ENCODE measurements at regions not wholly inside any gene's neighbourhood (a gene's known extent, or its start where the extent isn't known, plus 50 kb on each side); places are given as distances from the start of the nearest gene placed in this dataset.

DNA sequence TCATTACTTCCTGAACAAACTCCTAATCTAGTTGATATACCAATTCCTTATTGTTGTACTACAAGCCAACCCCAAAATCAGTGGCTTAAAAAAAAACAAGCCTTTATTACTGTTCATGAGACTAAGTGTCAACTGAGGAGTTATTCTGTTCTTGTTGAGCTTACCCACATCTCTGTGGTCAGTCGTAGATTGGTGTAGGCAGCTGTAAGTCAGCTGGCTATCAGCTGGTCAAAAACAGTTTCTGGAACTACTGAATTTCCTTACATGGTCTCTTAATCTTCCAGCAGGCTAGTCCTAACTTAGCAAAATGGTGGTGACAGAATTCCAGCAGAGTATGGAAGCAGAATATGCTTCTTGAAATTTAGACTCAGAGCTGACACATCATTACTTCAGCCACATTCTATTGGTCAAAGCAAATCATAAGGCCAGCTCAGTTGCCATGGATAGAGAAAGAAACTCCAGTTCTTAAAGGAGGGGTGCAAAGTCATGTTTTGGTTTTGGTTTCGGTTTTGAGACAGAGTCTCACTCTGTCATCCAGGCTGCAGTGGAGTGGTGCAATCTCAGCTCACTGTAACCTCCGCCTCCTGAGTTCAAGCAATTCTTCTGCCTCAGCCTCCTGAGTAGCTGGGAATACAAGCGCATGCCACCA is 386.1 kb upstream of the MPDZ start:
- Histone ChIP-seq H3K36me3 (ENCODE audit: control insufficient read depth in 3 of 3, insufficient read depth in 3 of 3, low read length in 3 of 3) (no peaks in the 10 kb centered on the region), H3K27ac (ENCODE audit: low read depth, low read length) (no peak overlapping the region), H3K27me3 (ENCODE audit: control insufficient read depth in 3 of 3, insufficient read depth in 3 of 3, low read length in 3 of 3) (no peaks in the 10 kb centered on the region), H3K4me1 (ENCODE audit: control insufficient read depth in 3 of 3, insufficient read depth in 3 of 3, low read length in 3 of 3) (peaks cover 0 to 6% (median 0%) of the 10 kb centered on the region in 3 donors), H3K4me3 (ENCODE audit: low read length in 3 of 3) (peak overlapping the region in 1 of 3 donors; percentile 41), H3K9me3 (ENCODE audit: control insufficient read depth in 3 of 3, low read length in 3 of 3) (no peaks in the 10 kb centered on the region), H3K9ac (ENCODE audit: low read depth in 1 of 3, low read length in 3 of 3) (no peak overlapping the region)

DNA sequence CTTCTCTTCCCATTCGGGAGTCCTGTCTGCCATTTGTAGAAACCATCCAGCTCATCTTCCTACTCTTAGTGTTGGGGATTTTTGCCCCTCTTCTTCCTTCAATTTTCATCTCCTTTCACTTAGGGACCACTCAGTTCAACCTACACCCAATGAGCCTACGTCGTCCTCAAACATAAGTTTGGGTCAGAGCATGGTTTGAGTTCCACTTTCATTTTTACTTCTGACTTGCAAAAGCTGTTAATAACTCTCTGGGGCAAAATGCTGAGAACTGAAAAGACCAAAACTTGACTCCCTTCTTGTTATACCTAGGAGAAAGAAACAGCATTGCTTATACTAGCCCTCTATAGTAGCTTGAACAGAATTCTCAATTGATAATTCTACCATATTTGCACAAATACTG is 381.5 kb upstream of the MPDZ start:
- Histone ChIP-seq H3K27me3 (ENCODE audit: control insufficient read depth in 3 of 3, insufficient read depth in 3 of 3, low read length in 3 of 3) (no peaks in the 10 kb centered on the region), H3K4me3 (ENCODE audit: low read length in 3 of 3) (peak overlapping the region in 2 of 3 donors; percentile 40 to 50), H3K36me3 (ENCODE audit: control insufficient read depth in 3 of 3, insufficient read depth in 3 of 3, low read length in 3 of 3) (no peaks in the 10 kb centered on the region), H3K4me1 (ENCODE audit: control insufficient read depth in 3 of 3, insufficient read depth in 3 of 3, low read length in 3 of 3) (peaks cover 0 to 6% (median 0%) of the 10 kb centered on the region in 3 donors), H3K9ac (ENCODE audit: low read depth in 1 of 3, low read length in 3 of 3) (no peak overlapping the region), H3K9me3 (ENCODE audit: control insufficient read depth in 3 of 3, low read length in 3 of 3) (no peaks in the 10 kb centered on the region), H3K27ac (ENCODE audit: low read depth, low read length) (no peak overlapping the region)

DNA sequence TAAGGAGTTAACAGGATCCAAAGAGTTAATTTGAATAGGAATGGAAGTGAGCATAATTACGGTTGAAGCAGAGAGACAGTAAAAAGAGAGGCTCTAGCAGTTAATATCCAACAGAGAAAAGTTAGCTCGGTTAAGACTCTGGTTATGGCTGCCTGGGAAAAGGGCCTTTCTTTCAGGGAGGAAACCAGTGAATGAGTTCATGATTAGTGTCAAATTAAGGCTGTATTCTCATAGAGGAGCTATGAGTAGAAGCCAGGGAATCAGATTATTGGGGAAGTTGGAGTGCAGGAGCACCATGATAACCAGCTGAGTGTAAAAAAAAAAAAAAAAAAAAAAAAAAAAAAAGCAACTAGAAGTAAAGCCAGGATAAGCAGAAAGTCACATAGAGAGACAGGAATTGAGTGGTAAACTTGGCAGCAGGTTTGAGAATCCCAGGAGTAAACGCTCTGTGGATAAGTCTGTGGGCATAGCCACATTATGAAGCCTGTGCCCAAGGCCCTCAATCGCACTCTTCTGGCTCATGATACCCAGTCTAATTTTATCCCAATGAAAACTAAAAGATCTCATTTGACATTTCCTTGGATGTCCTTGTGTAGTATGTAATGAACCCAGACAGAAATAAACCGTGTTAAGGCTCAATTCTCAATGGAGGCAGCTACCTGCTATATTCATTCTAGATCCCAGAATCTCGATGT is 372.6 kb upstream of the MPDZ start:
- H3K36me3 ChIP-seq (ENCODE audit: control insufficient read depth in 3 of 3, insufficient read depth in 3 of 3, low read length in 3 of 3) = no peaks in the 10 kb centered on the region
- no peak overlapping the region for H3K4me3 ChIP-seq (ENCODE audit: low read length in 3 of 3)
- H3K27me3 ChIP-seq (ENCODE audit: control insufficient read depth in 3 of 3, insufficient read depth in 3 of 3, low read length in 3 of 3) = no peaks in the 10 kb centered on the region
- peak overlapping the region in 2 of 3 donors; percentile 9 to 47 for H3K9ac ChIP-seq (ENCODE audit: low read depth in 1 of 3, low read length in 3 of 3)
- peaks cover 0 to 12% (median 4%) of the 10 kb centered on the region in 3 donors for H3K4me1 ChIP-seq (ENCODE audit: control insufficient read depth in 3 of 3, insufficient read depth in 3 of 3, low read length in 3 of 3)
- peaks cover 0 to 6% (median 0%) of the 10 kb centered on the region in 3 donors for H3K9me3 ChIP-seq (ENCODE audit: control insufficient read depth in 3 of 3, low read length in 3 of 3)
- peak overlapping the region; percentile 67 for H3K27ac ChIP-seq (ENCODE audit: low read depth, low read length)

- Histone ChIP-seq H3K27me3 (ENCODE audit: control insufficient read depth in 3 of 3, insufficient read depth in 3 of 3, low read length in 3 of 3) (no peaks in the 10 kb centered on the region), H3K4me3 (ENCODE audit: low read length in 3 of 3) (no peak overlapping the region), H3K27ac (ENCODE audit: low read depth, low read length) (peak overlapping the region; percentile 67), H3K36me3 (ENCODE audit: control insufficient read depth in 3 of 3, insufficient read depth in 3 of 3, low read length in 3 of 3) (no peaks in the 10 kb centered on the region), H3K9ac (ENCODE audit: low read depth in 1 of 3, low read length in 3 of 3) (no peak overlapping the region), H3K4me1 (ENCODE audit: control insufficient read depth in 3 of 3, insufficient read depth in 3 of 3, low read length in 3 of 3) (peaks cover 0 to 12% (median 4%) of the 10 kb centered on the region in 3 donors), H3K9me3 (ENCODE audit: control insufficient read depth in 3 of 3, low read length in 3 of 3) (peaks cover 0 to 6% (median 0%) of the 10 kb centered on the region in 3 donors)
Observed at GRCh38 chr9:13651526-13651925, 372.0 kb upstream of the MPDZ start.

DNA sequence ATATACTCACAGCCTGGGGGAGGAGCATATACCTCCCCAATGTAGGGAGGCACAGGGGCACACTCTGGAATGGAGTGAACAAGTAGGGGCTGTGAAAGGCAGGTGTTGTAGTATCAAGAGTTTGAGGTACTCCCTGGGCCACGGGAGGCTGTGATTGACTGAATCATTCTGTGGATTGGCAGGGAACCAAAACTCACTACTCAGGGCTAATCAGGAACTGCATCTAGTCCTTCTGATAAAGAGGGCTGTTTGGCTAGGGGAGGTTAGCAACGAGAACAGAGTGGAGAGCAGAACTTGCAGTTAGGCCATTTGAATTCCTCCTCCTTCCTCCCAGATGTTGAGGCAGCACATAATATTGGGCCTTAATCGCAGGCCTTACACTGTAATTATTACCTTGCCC is 369.2 kb upstream of the MPDZ start:
- H3K9me3 ChIP-seq (ENCODE audit: control insufficient read depth in 3 of 3, low read length in 3 of 3) = peaks cover 0 to 6% (median 0%) of the 10 kb centered on the region in 3 donors
- no peaks in the 10 kb centered on the region for H3K36me3 ChIP-seq (ENCODE audit: control insufficient read depth in 3 of 3, insufficient read depth in 3 of 3, low read length in 3 of 3)
- no peak overlapping the region for H3K27ac ChIP-seq (ENCODE audit: low read depth, low read length)
- no peak overlapping the region for H3K4me3 ChIP-seq (ENCODE audit: low read length in 3 of 3)
- H3K9ac ChIP-seq (ENCODE audit: low read depth in 1 of 3, low read length in 3 of 3) = no peak overlapping the region
- no peaks in the 10 kb centered on the region for H3K27me3 ChIP-seq (ENCODE audit: control insufficient read depth in 3 of 3, insufficient read depth in 3 of 3, low read length in 3 of 3)
- peaks cover 0 to 12% (median 4%) of the 10 kb centered on the region in 3 donors for H3K4me1 ChIP-seq (ENCODE audit: control insufficient read depth in 3 of 3, insufficient read depth in 3 of 3, low read length in 3 of 3)

- Histone ChIP-seq H3K9ac (ENCODE audit: low read depth in 1 of 3, low read length in 3 of 3) (no peak overlapping the region), H3K27me3 (ENCODE audit: control insufficient read depth in 3 of 3, insufficient read depth in 3 of 3, low read length in 3 of 3) (no peaks in the 10 kb centered on the region), H3K9me3 (ENCODE audit: control insufficient read depth in 3 of 3, low read length in 3 of 3) (peaks cover 0 to 6% (median 0%) of the 10 kb centered on the region in 3 donors), H3K36me3 (ENCODE audit: control insufficient read depth in 3 of 3, insufficient read depth in 3 of 3, low read length in 3 of 3) (no peaks in the 10 kb centered on the region), H3K4me3 (ENCODE audit: low read length in 3 of 3) (no peak overlapping the region), H3K27ac (ENCODE audit: low read depth, low read length) (no peak overlapping the region), H3K4me1 (ENCODE audit: control insufficient read depth in 3 of 3, insufficient read depth in 3 of 3, low read length in 3 of 3) (peaks cover 0 to 12% (median 4%) of the 10 kb centered on the region in 3 donors)
Observed at GRCh38 chr9:13648068-13648467, 368.6 kb upstream of the MPDZ start.

DNA sequence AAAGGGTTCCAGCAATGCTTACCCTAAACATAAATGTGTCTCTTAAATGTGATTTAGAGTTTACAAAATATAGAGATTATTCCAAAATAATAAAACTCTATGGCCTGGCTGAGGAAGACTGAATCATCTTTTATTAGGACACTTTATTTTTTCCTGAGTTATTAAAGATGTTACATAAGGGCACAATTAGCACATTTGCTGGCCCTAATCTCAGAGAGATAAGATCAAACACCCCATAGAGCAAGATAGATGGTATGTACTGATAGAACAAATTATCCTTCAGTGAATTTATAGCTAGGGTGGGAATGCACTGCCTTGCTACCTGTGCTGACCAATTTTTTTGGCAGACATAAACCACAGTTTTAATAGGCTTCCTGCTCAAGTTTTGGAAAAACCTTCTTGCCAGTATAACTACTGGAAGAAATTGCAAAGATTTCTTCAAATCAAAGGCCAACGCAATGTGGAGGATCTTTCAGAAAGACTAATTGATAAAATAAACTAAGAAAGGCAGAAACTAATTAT is 367.1 kb upstream of the MPDZ start:
- no peak overlapping the region for H3K27ac ChIP-seq (ENCODE audit: low read depth, low read length)
- no peaks in the 10 kb centered on the region for H3K36me3 ChIP-seq (ENCODE audit: control insufficient read depth in 3 of 3, insufficient read depth in 3 of 3, low read length in 3 of 3)
- H3K4me1 ChIP-seq (ENCODE audit: control insufficient read depth in 3 of 3, insufficient read depth in 3 of 3, low read length in 3 of 3) = peaks cover 0 to 4% (median 0%) of the 10 kb centered on the region in 3 donors
- no peaks in the 10 kb centered on the region for H3K27me3 ChIP-seq (ENCODE audit: control insufficient read depth in 3 of 3, insufficient read depth in 3 of 3, low read length in 3 of 3)
- H3K4me3 ChIP-seq (ENCODE audit: low read length in 3 of 3) = no peak overlapping the region
- peaks cover 0 to 6% (median 0%) of the 10 kb centered on the region in 3 donors for H3K9me3 ChIP-seq (ENCODE audit: control insufficient read depth in 3 of 3, low read length in 3 of 3)
- no peak overlapping the region for H3K9ac ChIP-seq (ENCODE audit: low read depth in 1 of 3, low read length in 3 of 3)

- no peak overlapping the region for H3K9ac ChIP-seq (ENCODE audit: low read depth in 1 of 3, low read length in 3 of 3)
- no peaks in the 10 kb centered on the region for H3K4me1 ChIP-seq (ENCODE audit: control insufficient read depth in 3 of 3, insufficient read depth in 3 of 3, low read length in 3 of 3)
- no peak overlapping the region for H3K4me3 ChIP-seq (ENCODE audit: low read length in 3 of 3)
- H3K27me3 ChIP-seq (ENCODE audit: control insufficient read depth in 3 of 3, insufficient read depth in 3 of 3, low read length in 3 of 3) = no peaks in the 10 kb centered on the region
- no peak overlapping the region for H3K27ac ChIP-seq (ENCODE audit: low read depth, low read length)
- H3K9me3 ChIP-seq (ENCODE audit: control insufficient read depth in 3 of 3, low read length in 3 of 3) = peaks cover 0 to 6% (median 0%) of the 10 kb centered on the region in 3 donors
- no peaks in the 10 kb centered on the region for H3K36me3 ChIP-seq (ENCODE audit: control insufficient read depth in 3 of 3, insufficient read depth in 3 of 3, low read length in 3 of 3)
Observed at GRCh38 chr9:13645557-13645956, 366.1 kb upstream of the MPDZ start.

- H3K4me1 ChIP-seq (ENCODE audit: control insufficient read depth in 3 of 3, insufficient read depth in 3 of 3, low read length in 3 of 3) = no peaks in the 10 kb centered on the region
- no peak overlapping the region for H3K9ac ChIP-seq (ENCODE audit: low read depth in 1 of 3, low read length in 3 of 3)
- no peak overlapping the region for H3K27ac ChIP-seq (ENCODE audit: low read depth, low read length)
- no peak overlapping the region for H3K4me3 ChIP-seq (ENCODE audit: low read length in 3 of 3)
- no peaks in the 10 kb centered on the region for H3K27me3 ChIP-seq (ENCODE audit: control insufficient read depth in 3 of 3, insufficient read depth in 3 of 3, low read length in 3 of 3)
- no peaks in the 10 kb centered on the region for H3K36me3 ChIP-seq (ENCODE audit: control insufficient read depth in 3 of 3, insufficient read depth in 3 of 3, low read length in 3 of 3)
- peaks cover 0 to 6% (median 0%) of the 10 kb centered on the region in 3 donors for H3K9me3 ChIP-seq (ENCODE audit: control insufficient read depth in 3 of 3, low read length in 3 of 3)
Observed at GRCh38 chr9:13644675-13645074, 365.2 kb upstream of the MPDZ start.

- no peak overlapping the region for H3K4me3 ChIP-seq (ENCODE audit: low read length in 3 of 3)
- no peaks in the 10 kb centered on the region for H3K9me3 ChIP-seq (ENCODE audit: control insufficient read depth in 3 of 3, low read length in 3 of 3)
- no peak overlapping the region for H3K9ac ChIP-seq (ENCODE audit: low read depth in 1 of 3, low read length in 3 of 3)
- no peaks in the 10 kb centered on the region for H3K4me1 ChIP-seq (ENCODE audit: control insufficient read depth in 3 of 3, insufficient read depth in 3 of 3, low read length in 3 of 3)
- no peaks in the 10 kb centered on the region for H3K27me3 ChIP-seq (ENCODE audit: control insufficient read depth in 3 of 3, insufficient read depth in 3 of 3, low read length in 3 of 3)
- H3K27ac ChIP-seq (ENCODE audit: low read depth, low read length) = no peak overlapping the region
- H3K36me3 ChIP-seq (ENCODE audit: control insufficient read depth in 3 of 3, insufficient read depth in 3 of 3, low read length in 3 of 3) = no peaks in the 10 kb centered on the region
Observed at GRCh38 chr9:13642646-13643045, 363.2 kb upstream of the MPDZ start.

All from skeletal muscle tissue (tissue), 3 donors.